HG02938 (cell line): ENCODE measurements at regions not wholly inside any gene's neighbourhood (a gene's known extent, or its start where the extent isn't known, plus 50 kb on each side); places are given as distances from the start of the nearest gene placed in this dataset.

ENCODE experiments used
- ATAC-seq: cut with Tn5 transposase; IDR thresholded peaks from one replicate; pipeline ENCODE4 v1.9.1; 2021; ENCODE audit warnings: mild to moderate bottlenecking, moderate library complexity; ENCODE audit not compliant: unreplicated experiment

GRCh38 chr7:113998934-113999333 lies 80.1 kb upstream of the PPP1R3A start:
- ATAC-seq = no peak

GRCh38 chr7:113996405-113996804 lies 77.6 kb upstream of the PPP1R3A start:
- ATAC-seq = no peak

- no peak for ATAC-seq
Observed at GRCh38 chr7:113986216-113986615, 67.4 kb upstream of the PPP1R3A start.

GRCh38 chr7:113976508-113976907 lies 57.7 kb upstream of the PPP1R3A start:
- no peak for ATAC-seq

DNA sequence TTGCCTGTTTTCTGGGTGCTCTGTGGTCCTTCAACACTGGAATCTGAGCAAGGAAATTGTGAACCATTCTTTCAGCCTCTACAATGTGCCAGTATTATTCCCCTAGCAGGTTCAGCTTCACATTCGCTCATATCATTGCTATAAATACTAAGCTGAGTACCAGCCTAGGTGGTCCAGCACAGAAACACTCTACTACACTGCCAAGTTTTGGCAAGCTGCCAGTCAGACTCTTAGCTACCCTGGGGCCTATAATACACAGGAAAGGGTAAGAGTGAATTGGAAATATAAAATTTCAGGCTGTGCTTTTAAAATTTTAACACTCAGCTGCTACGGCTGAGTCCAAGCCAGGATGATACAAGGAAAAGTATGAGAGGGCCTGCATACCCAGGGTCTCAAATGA lies 49.9 kb upstream of the PPP1R3A start:
- ATAC-seq = no peak
